ENCODE measurements at regions not wholly inside any gene's neighbourhood (a gene's known extent, or its start where the extent isn't known, plus 50 kb on each side); places are given as distances from the start of the nearest gene placed in this dataset.
"Not testable (repeated sequence)": the region's sequence is repeated elsewhere in the genome, so short reads cannot be mapped to it uniquely, and the experiment has no call there.

GRCh38 chr2:16088035-16088801, 147.9 kb downstream of the MYCN start:
- no peaks in the 10 kb centered on the region for H3K27me3 Mint-ChIP-seq
- H3K9me3 Mint-ChIP-seq: no peaks in the 10 kb centered on the region
- ATAC-seq (ENCODE audit: low read depth) (no peak), DNase-seq (no peak)
- no peak overlapping the region for H3K4me3 Mint-ChIP-seq
- POLR2A ChIA-PET: no interaction called here
- H3K4me1 Mint-ChIP-seq: no peaks in the 10 kb centered on the region
- H3K36me3 Mint-ChIP-seq (ENCODE audit: low read depth): no peaks in the 10 kb centered on the region
- intact Hi-C loops (cut with micrococcal nuclease): no loop called here
- TF ChIP-seq CTCF (IDR thresholded peaks at IDR 0.05): no peak
- H3K27ac Mint-ChIP-seq: no peak overlapping the region
- CTCF ChIA-PET: no interaction called here

DNA sequence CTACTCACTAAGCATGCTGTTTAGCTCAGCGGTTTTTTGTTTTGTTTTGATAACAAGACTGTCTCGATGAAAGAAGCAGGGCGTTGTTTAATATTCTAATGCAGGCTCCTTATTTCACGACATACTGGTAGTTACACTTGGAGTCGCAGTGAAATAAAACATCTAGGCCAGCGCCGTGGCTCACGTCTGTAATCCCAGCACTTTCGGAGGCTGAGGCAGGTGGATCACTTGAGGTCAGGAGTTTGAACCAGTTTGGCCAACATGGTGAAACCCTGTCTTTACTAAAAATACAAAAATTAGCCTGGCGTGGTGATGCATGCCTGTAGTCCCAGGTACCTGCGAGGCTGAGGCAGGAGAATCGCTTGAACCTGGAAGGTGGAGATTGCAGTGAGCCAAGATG, 145.8 kb downstream of the MYCN start:
- intact Hi-C loops (cut with micrococcal nuclease); H3K27ac Mint-ChIP-seq: not testable (repeated sequence)

DNA sequence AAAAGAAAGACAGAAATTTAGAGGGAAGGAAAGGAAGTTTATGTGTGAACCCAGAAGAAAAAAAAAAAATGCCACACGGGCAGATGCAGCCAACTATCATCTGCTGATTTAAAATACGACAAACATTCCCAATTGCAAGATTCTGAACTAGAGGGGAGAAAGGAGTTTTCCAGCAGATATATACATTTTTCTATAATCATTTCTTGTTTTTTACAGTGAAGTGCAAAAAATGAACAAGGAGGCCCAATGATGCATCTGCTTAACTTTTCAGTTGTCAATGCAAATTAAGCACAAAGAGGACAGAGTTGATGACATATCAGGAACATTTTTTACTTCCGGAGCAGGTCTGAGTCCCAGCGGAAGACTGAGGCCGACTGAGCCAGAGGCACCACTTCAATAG, 144.7 kb downstream of the MYCN start:
- Mint-ChIP-seq H3K9me3 (no peaks in the 10 kb centered on the region), H3K4me3 (no peak overlapping the region), H3K27ac (no peak overlapping the region), H3K4me1 (no peaks in the 10 kb centered on the region), H3K36me3 (ENCODE audit: low read depth) (no peaks in the 10 kb centered on the region), H3K27me3 (no peaks in the 10 kb centered on the region)
- DNase-seq (no peak), ATAC-seq (ENCODE audit: low read depth) (no peak)
- intact Hi-C loops (cut with micrococcal nuclease): no loop called here
- TF ChIP-seq CTCF (IDR thresholded peaks at IDR 0.05): no peak
- CTCF ChIA-PET: no interaction called here
- POLR2A ChIA-PET: no interaction called here

More for the DNA sequence above, 145.8 kb downstream of the MYCN start:
- CTCF ChIA-PET; H3K4me3 Mint-ChIP-seq; H3K27me3 Mint-ChIP-seq; POLR2A ChIA-PET; H3K9me3 Mint-ChIP-seq; ATAC-seq (ENCODE audit: low read depth); DNase-seq; H3K4me1 Mint-ChIP-seq; H3K36me3 Mint-ChIP-seq (ENCODE audit: low read depth): not testable (repeated sequence)

- Mint-ChIP-seq H3K27me3 (no peaks in the 10 kb centered on the region), H3K27ac (no peak overlapping the region), H3K4me1 (no peaks in the 10 kb centered on the region), H3K4me3 (no peak overlapping the region), H3K9me3 (no peaks in the 10 kb centered on the region), H3K36me3 (ENCODE audit: low read depth) (no peaks in the 10 kb centered on the region)
- CTCF ChIA-PET: no interaction called here
- ATAC-seq (ENCODE audit: low read depth) (no peak), DNase-seq (no peak)
- no peak for TF ChIP-seq CTCF (IDR thresholded peaks at IDR 0.05)
- intact Hi-C loops (cut with micrococcal nuclease): no loop called here
- POLR2A ChIA-PET: no interaction called here
Measured at GRCh38 chr2:16084274-16084673, 143.9 kb downstream of the MYCN start.

DNA sequence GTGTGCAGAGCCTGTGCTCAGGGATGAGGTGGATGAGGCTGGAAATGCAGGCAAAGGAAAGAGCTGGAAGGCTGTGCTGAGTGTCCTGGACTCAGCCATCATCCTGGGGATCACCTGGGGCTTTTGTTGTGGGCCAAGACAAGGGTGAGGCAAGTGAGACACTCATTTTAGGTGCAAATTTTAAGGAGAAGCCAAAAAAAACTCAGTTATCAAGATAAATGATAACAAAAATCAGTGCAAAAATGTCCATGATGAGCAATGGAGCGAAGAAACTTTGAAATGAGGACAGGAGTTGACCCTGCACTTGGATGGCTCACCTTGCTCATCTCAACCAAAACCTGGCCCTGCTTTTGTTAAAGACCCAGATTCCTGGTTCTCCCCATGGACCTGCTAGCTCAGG, 141.9 kb downstream of the MYCN start:
- intact Hi-C loops (cut with micrococcal nuclease): no loop called here
- no peak for TF ChIP-seq CTCF (IDR thresholded peaks at IDR 0.05)
- POLR2A ChIA-PET: no interaction called here
- H3K27me3 Mint-ChIP-seq: no peaks in the 10 kb centered on the region
- H3K36me3 Mint-ChIP-seq (ENCODE audit: low read depth): no peaks in the 10 kb centered on the region
- DNase-seq: no peak
- ATAC-seq (ENCODE audit: low read depth): no peak
- H3K4me1 Mint-ChIP-seq: no peaks in the 10 kb centered on the region
- H3K9me3 Mint-ChIP-seq: no peaks in the 10 kb centered on the region
- CTCF ChIA-PET: no interaction called here
- no peak overlapping the region for H3K27ac Mint-ChIP-seq
- no peak overlapping the region for H3K4me3 Mint-ChIP-seq

Data from activated B cell treated with CpG ODN at 0.5 μM for 24 hours (primary cell).